K562 (cell line): ENCODE measurements at regions not wholly inside any gene's neighbourhood (a gene's known extent, or its start where the extent isn't known, plus 50 kb on each side); places are given as distances from the start of the nearest gene placed in this dataset.

Experiments
- ATAC-seq: fragments of 200-7000 bp; cut with Tn5 transposase; 3 replicates; pipeline ENCODE4 v1.9.1; 2020; ENCODE audit warnings: moderate library complexity
- BruUV-seq: library from RNA; stranded (reverse); fragments of 400-500 nt; replicated peaks from 2 replicates; lab custom pipeline; 2021; lab: Mats Ljungman, UMichigan
- CTCF ChIA-PET: fragments of 300-600 bp; formaldehyde crosslinking; extraction: SDS; loops from one replicate; lab custom pipeline; 2021; ENCODE audit warnings: low intra/inter-chr PET ratio; lab: Yijun Ruan, JAX
- POLR2A ChIA-PET: fragments of 300-600, 350-650 bp; sonication (Branson Sonifier 250); formaldehyde crosslinking; extraction: SDS; loops from one replicate; lab custom pipeline; 2021; ENCODE audit warnings: antibody characterized with exemption, inconsistent platforms; lab: Yijun Ruan, JAX
- DNase-seq, 4 experiments: peaks; one replicate each; pipeline versions ENCODE4 v3.0.0 to v3.0.0-alpha.2; 2011 to 2018; ENCODE audit warnings: low spot score in 3 of 4, mixed read lengths in 3 of 4; ENCODE audit errors: extremely low read depth in 1 of 4
- FAIRE-seq: peaks from 2 replicates; lab custom pipeline; 2011; peaks lifted over from hg19 to GRCh38; lab: Jason Lieb, UNC
- H2AFZ ChIP-seq: 2 replicates; pipeline ENCODE4 v1.6.0; 2011; ENCODE audit warnings: low read depth, low read length, control low read depth, inconsistent platforms
- H3K27ac ChIP-seq: fragments of 200-600 bp; 3 replicates; pipeline ENCODE4 v1.8.0; 2011; ENCODE audit warnings: low read depth, mild to moderate bottlenecking, control low read depth, inconsistent platforms, low read length, moderate library complexity, mixed read lengths; ENCODE audit errors: extremely low read depth
- H3K27me3 ChIP-seq, 2 experiments: fragments of 300-600 bp in 1 of 2; 2 replicates in 1 of 2; 3 replicates in 1 of 2; pipeline versions ENCODE4 v1.6.0 to v1.8.0; 2011; ENCODE audit warnings: inconsistent platforms in 2 of 2, low read length in 2 of 2, mild to moderate bottlenecking in 1 of 2, mixed read lengths in 1 of 2, moderate library complexity in 1 of 2; ENCODE audit not compliant: control insufficient read depth in 2 of 2, insufficient read depth in 2 of 2
- H3K36me3 ChIP-seq: fragments of 300-600 bp; 3 replicates; pipeline ENCODE4 v1.8.0; 2011; ENCODE audit warnings: mild to moderate bottlenecking, low read length, inconsistent platforms; ENCODE audit not compliant: control insufficient read depth, insufficient read depth
- H3K4me1 ChIP-seq, 2 experiments: fragments of 200-600 bp in 1 of 2; replicated peaks in 1 of 2; 2 replicates in 1 of 2; 3 replicates in 1 of 2; pipeline versions ENCODE4 v1.5.1 to v1.8.0; 2011; ENCODE audit warnings: inconsistent platforms in 2 of 2, low read length in 2 of 2, mild to moderate bottlenecking in 1 of 2, mixed read lengths in 1 of 2, moderate library complexity in 1 of 2; ENCODE audit not compliant: control insufficient read depth in 2 of 2, insufficient read depth in 2 of 2
- H3K4me2 ChIP-seq: 2 replicates; pipeline ENCODE4 v1.6.1; 2011; ENCODE audit warnings: low read length, control low read depth, inconsistent platforms, mixed read lengths; ENCODE audit not compliant: insufficient read depth
- H3K4me3 ChIP-seq: fragments of 200-600 bp; sonication (generic), shearing (Covaris generic); 2 replicates; pipeline ENCODE4 v1.5.1; 2016; ENCODE audit warnings: control low read depth, inconsistent platforms
- H3K79me2 ChIP-seq: fragments of 200-600 bp; 3 replicates; pipeline ENCODE4 v1.8.0; 2011; ENCODE audit warnings: low read length, inconsistent platforms; ENCODE audit not compliant: control insufficient read depth, insufficient read depth
- H3K9ac ChIP-seq, 2 experiments: 2 replicates each; pipeline versions ENCODE4 v1.6.0 to v1.6.1; 2011; ENCODE audit warnings: low read depth in 2 of 2, low read length in 2 of 2, control low read depth in 1 of 2, inconsistent platforms in 1 of 2, mild to moderate bottlenecking in 1 of 2, mixed read lengths in 1 of 2; ENCODE audit not compliant: insufficient read depth in 1 of 2
- H3K9me1 ChIP-seq: one replicate; pipeline ENCODE4 v1.6.0; 2011; ENCODE audit warnings: inconsistent platforms, mild to moderate bottlenecking, low read length, moderate library complexity; ENCODE audit not compliant: control insufficient read depth, insufficient read depth
- H3K9me3 ChIP-seq: replicated peaks from 2 replicates; pipeline ENCODE4 v1.5.1; 2011; ENCODE audit warnings: low read depth, low read length, inconsistent platforms; ENCODE audit not compliant: control insufficient read depth, insufficient read depth
- H4K20me1 ChIP-seq: replicated peaks from 2 replicates; pipeline ENCODE4 v1.6.1; 2011; ENCODE audit warnings: low read length, inconsistent platforms, mixed read lengths; ENCODE audit not compliant: control insufficient read depth, insufficient read depth
- DNMT1 ChIP-seq: fragments of 450-650 bp; IDR thresholded peaks from 2 replicates; pipeline ENCODE4 v1.6.1; 2016; ENCODE audit warnings: antibody characterized with exemption, mild to moderate bottlenecking
- EP400 ChIP-seq: fragments of 450-650 bp; IDR thresholded peaks from 2 replicates; pipeline ENCODE4 v1.6.1; 2017; ENCODE audit warnings: antibody characterized with exemption, mild to moderate bottlenecking, moderate library complexity
- ILF3 ChIP-seq: fragments of 450-650 bp; IDR thresholded peaks from 2 replicates; pipeline ENCODE4 v1.6.1; 2018; ENCODE audit warnings: antibody characterized with exemption, mild to moderate bottlenecking, moderate library complexity, borderline replicate concordance
- MTA2 ChIP-seq: fragments of 450-650 bp; IDR thresholded peaks from 2 replicates; pipeline ENCODE4 v1.6.1; 2016; ENCODE audit warnings: low read depth
- RBFOX2 ChIP-seq: fragments of 200-400 bp; formaldehyde crosslinking; IDR thresholded peaks from 2 replicates; pipeline ENCODE4 v1.6.1; 2017; ENCODE audit warnings: low read depth, mild to moderate bottlenecking, low read length, moderate library complexity
- RREB1 ChIP-seq: fragments of 250-450 bp; sonication (Bioruptor Pico); IDR thresholded peaks from 2 replicates; pipeline ENCODE4 v1.4.0; 2020
- SAFB ChIP-seq: fragments of 200-400 bp; formaldehyde crosslinking; IDR thresholded peaks from 2 replicates; pipeline ENCODE4 v1.6.1; 2017; ENCODE audit warnings: low read depth, low read length, borderline replicate concordance
- TBP ChIP-seq: optimal IDR thresholded peaks from 2 replicates; pipeline ENCODE3; 2011; ENCODE audit warnings: low read depth, low read length, improper control_type of control experiment
- XRCC4 ChIP-seq: IDR thresholded peaks from one replicate; pipeline ENCODE4 v1.6.1; 2011; ENCODE audit not compliant: insufficient read depth, insufficient read length; ENCODE audit errors: extremely low read depth
- ZBED1 ChIP-seq: IDR thresholded peaks from 2 replicates; pipeline ENCODE4 v1.6.1; 2014
- ZC3H11A ChIP-seq: IDR thresholded peaks from 2 replicates; pipeline ENCODE4 v1.6.1; 2012; ENCODE audit warnings: low read depth, low read length, improper control_type of control experiment
- ZNF124 ChIP-seq: sonication (generic); formaldehyde crosslinking; IDR thresholded peaks from 2 replicates; pipeline ENCODE4 v1.8.1; 2022; ENCODE audit warnings: missing genetic modification reagents
- ZNF175 ChIP-seq: fragments of 200-800 bp; sonication (Bioruptor generic); IDR thresholded peaks from 2 replicates; pipeline ENCODE4 v1.6.1; 2016; ENCODE audit warnings: low read depth, mild to moderate bottlenecking, missing genetic modification characterization, missing compliant biosample characterization
- ZNF24 ChIP-seq: fragments of 450-650 bp; IDR thresholded peaks from 2 replicates; pipeline ENCODE4 v1.6.1; 2016
- ZNF384 ChIP-seq: IDR thresholded peaks from 2 replicates; pipeline ENCODE4 v1.6.1; 2012; ENCODE audit warnings: low read depth, low read length, improper control_type of control experiment
- ZNF444 ChIP-seq: fragments of 250-450 bp; sonication (Bioruptor Pico); IDR thresholded peaks from 2 replicates; pipeline ENCODE4 v1.4.0; 2020; ENCODE audit warnings: mild to moderate bottlenecking, moderate library complexity
- WGBS: fragments of 100-300 bp; shearing (Covaris generic); methylation state at CpG from one replicate; pipeline ENCODE4 v1.1.6; 2016; ENCODE audit warnings: low coverage, mixed read lengths; ENCODE audit not compliant: insufficient coverage; ENCODE audit errors: missing lambda C conversion rate; 5-methylcytosine and 5-hydroxymethylcytosine counted together
- in situ Hi-C: fragments of 300-500 bp; cut with MboI; formaldehyde crosslinking; loops from 4 replicates; pipeline ENCODE4 v1.15.0; 2018; ENCODE audit warnings: inconsistent platforms, mixed read lengths
- intact Hi-C: fragments of 100-400 bp; cut with micrococcal nuclease; formaldehyde crosslinking; loops from 2 replicates; pipeline ENCODE4 v1.14.2; 2022

- ATAC-seq (no peak; the same call in 2 of the 3 replicates), DNase-seq (no peak), FAIRE-seq (no peak)
- peaks cover 9 to 16% of the 10 kb centered on the region in 2 experiments; a peak in 4 of 5 replicates for H3K27me3 ChIP-seq
- no peak overlapping the region for H3K4me2 ChIP-seq
- no peaks in the 10 kb centered on the region for H3K9me3 ChIP-seq
- CTCF ChIA-PET, result no interaction called here
- intact Hi-C loops, result no loop called here
- no peaks in the 10 kb centered on the region for H3K9me1 ChIP-seq
- no peak overlapping the region for H3K27ac ChIP-seq
- BruUV-seq, result no TSS peak
- no peaks in the 10 kb centered on the region for H3K36me3 ChIP-seq
- H2AFZ ChIP-seq, result no peak overlapping the region
- no peaks in the 10 kb centered on the region for H4K20me1 ChIP-seq
- H3K9ac ChIP-seq, result no peak overlapping the region
- H3K4me3 ChIP-seq, result no peak overlapping the region
- no peaks in the 10 kb centered on the region for H3K4me1 ChIP-seq
- TF ChIP-seq ZNF24 (no peak), RREB1 (CRISPR knock-in tag) (no peak), ZNF444 (no peak), MTA2 (no peak), TBP (no peak), SAFB (no peak), ZNF124 (CRISPR knock-in tag) (no peak), XRCC4 (no peak), ZC3H11A (no peak), DNMT1 (no peak), RBFOX2 (no peak), ZNF384 (no peak), EP400 (no peak), ZBED1 (no peak), ZNF175 (CRISPR knock-in tag) (no peak), ILF3 (no peak)
- TF ChIP-seq, all 486 proteins: peak for 0
- POLR2A ChIA-PET, result interaction anchor here (0.6 kb wide), 1 partner anchor 24 kb away, joined by 4 read pairs; no protein-coding TSS in a partner anchor
- in situ Hi-C loops, result no loop called here
- H3K79me2 ChIP-seq, result no peaks in the 10 kb centered on the region
- WGBS, result under 1% methylated on average over 6 of the region's 6 CpGs
Observed at GRCh38 chr2:65639156-65639864, 206.9 kb upstream of the SPRED2 start.
